Fibroblast of lung (primary cell): ENCODE measurements at regions not wholly inside any gene's neighbourhood (a gene's known extent, or its start where the extent isn't known, plus 50 kb on each side); places are given as distances from the start of the nearest gene placed in this dataset.

Experiments used
- DNase-seq, 2 donors: peaks; one replicate each; pipeline versions ENCODE4 v3.0.0 to v3.0.0-alpha.2; 2010; ENCODE audit warnings: low read depth in 2 of 2
- H2AFZ ChIP-seq: 2 replicates; pipeline ENCODE4 v1.5.1; 2012; ENCODE audit warnings: low read length, control low read depth, inconsistent platforms
- H3K27ac ChIP-seq: 2 replicates; pipeline ENCODE4 v1.5.1; 2011; ENCODE audit warnings: low read length, control low read depth; ENCODE audit not compliant: insufficient read depth
- H3K27me3 ChIP-seq: 2 replicates; pipeline ENCODE4 v1.5.1; 2011; ENCODE audit warnings: mild to moderate bottlenecking, low read length; ENCODE audit not compliant: control insufficient read depth, insufficient read depth
- H3K36me3 ChIP-seq: 2 replicates; pipeline ENCODE4 v1.5.1; 2011; ENCODE audit warnings: low read length; ENCODE audit not compliant: control insufficient read depth, insufficient read depth
- H3K4me1 ChIP-seq: 2 replicates; pipeline ENCODE4 v1.5.1; 2011; ENCODE audit warnings: low read length; ENCODE audit not compliant: control insufficient read depth, insufficient read depth; ENCODE audit errors: extremely low read depth
- H3K4me2 ChIP-seq: 2 replicates; pipeline ENCODE4 v1.5.1; 2011; ENCODE audit warnings: low read length, control low read depth; ENCODE audit not compliant: insufficient read depth; ENCODE audit errors: extremely low read depth
- H3K4me3 ChIP-seq, 4 experiments: fragments of 200-600 bp in 1 of 4; sonication (generic) in 1 of 4; replicated peaks in 1 of 4; 2 replicates each; pipeline ENCODE4 v1.5.1; 2011 to 2016; ENCODE audit warnings: low read length in 4 of 4, low read depth in 3 of 4, mild to moderate bottlenecking in 3 of 4, control low read depth in 2 of 4, inconsistent platforms in 1 of 4, mixed read lengths in 1 of 4; ENCODE audit not compliant: insufficient read depth in 1 of 4; ENCODE audit errors: control extremely low read depth in 1 of 4
- H3K79me2 ChIP-seq: 2 replicates; pipeline ENCODE4 v1.5.1; 2012; ENCODE audit warnings: mild to moderate bottlenecking, low read length, inconsistent platforms; ENCODE audit not compliant: control insufficient read depth, insufficient read depth
- H3K9ac ChIP-seq: 2 replicates; pipeline ENCODE4 v1.5.1; 2011; ENCODE audit warnings: mild to moderate bottlenecking, low read length, control low read depth; ENCODE audit not compliant: insufficient read depth
- H3K9me3 ChIP-seq: 2 replicates; pipeline ENCODE4 v1.5.1; 2012; ENCODE audit warnings: low read depth, low read length; ENCODE audit not compliant: control insufficient read depth, insufficient read depth
- H4K20me1 ChIP-seq: 2 replicates; pipeline ENCODE4 v1.5.1; 2011; ENCODE audit warnings: low read length; ENCODE audit not compliant: control insufficient read depth, insufficient read depth; ENCODE audit errors: extremely low read depth
- EZH2 ChIP-seq: IDR thresholded peaks from 2 replicates; pipeline ENCODE4 v1.5.1; 2012; ENCODE audit warnings: low read length, control low read depth, mild to moderate bottlenecking; ENCODE audit errors: missing control alignments
- TF ChIP-seq, protein P1 (sequence below), 2 donors: IDR thresholded peaks in 1 of 2; conservative IDR thresholded peaks in 1 of 2; 1 replicate in 1 of 2; 2 replicates in 1 of 2; pipeline ENCODE4 v1.5.1; 2011 to 2012; ENCODE audit warnings: low read length in 2 of 2, control low read depth in 1 of 2, inconsistent platforms in 1 of 2, low read depth in 1 of 2, mild to moderate bottlenecking in 1 of 2

GRCh38 chr20:11350126-11351005, 567.3 kb upstream of the BTBD3 start:
- no peaks in the 10 kb centered on the region for H3K27me3 ChIP-seq
- H3K9me3 ChIP-seq = no peaks in the 10 kb centered on the region
- H3K9ac ChIP-seq = no peak overlapping the region
- TF ChIP-seq EZH2 = no peak
- TF ChIP-seq, protein P1, sequence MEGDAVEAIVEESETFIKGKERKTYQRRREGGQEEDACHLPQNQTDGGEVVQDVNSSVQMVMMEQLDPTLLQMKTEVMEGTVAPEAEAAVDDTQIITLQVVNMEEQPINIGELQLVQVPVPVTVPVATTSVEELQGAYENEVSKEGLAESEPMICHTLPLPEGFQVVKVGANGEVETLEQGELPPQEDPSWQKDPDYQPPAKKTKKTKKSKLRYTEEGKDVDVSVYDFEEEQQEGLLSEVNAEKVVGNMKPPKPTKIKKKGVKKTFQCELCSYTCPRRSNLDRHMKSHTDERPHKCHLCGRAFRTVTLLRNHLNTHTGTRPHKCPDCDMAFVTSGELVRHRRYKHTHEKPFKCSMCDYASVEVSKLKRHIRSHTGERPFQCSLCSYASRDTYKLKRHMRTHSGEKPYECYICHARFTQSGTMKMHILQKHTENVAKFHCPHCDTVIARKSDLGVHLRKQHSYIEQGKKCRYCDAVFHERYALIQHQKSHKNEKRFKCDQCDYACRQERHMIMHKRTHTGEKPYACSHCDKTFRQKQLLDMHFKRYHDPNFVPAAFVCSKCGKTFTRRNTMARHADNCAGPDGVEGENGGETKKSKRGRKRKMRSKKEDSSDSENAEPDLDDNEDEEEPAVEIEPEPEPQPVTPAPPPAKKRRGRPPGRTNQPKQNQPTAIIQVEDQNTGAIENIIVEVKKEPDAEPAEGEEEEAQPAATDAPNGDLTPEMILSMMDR (conservative IDR thresholded peaks at IDR 0.05 in 1 of 2, IDR thresholded peaks at IDR 0.05 in 1 of 2; ENCODE audit: low read depth in 1 of 2, low read length in 2 of 2) = peak in 1 of 2 donors; percentile 16
- H2AFZ ChIP-seq = no peak overlapping the region
- H3K4me3 ChIP-seq = no peak overlapping the region
- H3K4me1 ChIP-seq = no peaks in the 10 kb centered on the region
- H3K27ac ChIP-seq = no peak overlapping the region
- H3K4me2 ChIP-seq = no peak overlapping the region
- H4K20me1 ChIP-seq = no peaks in the 10 kb centered on the region
- peak; percentile 50 to 87 for DNase-seq
- no peaks in the 10 kb centered on the region for H3K79me2 ChIP-seq
- no peaks in the 10 kb centered on the region for H3K36me3 ChIP-seq

DNA sequence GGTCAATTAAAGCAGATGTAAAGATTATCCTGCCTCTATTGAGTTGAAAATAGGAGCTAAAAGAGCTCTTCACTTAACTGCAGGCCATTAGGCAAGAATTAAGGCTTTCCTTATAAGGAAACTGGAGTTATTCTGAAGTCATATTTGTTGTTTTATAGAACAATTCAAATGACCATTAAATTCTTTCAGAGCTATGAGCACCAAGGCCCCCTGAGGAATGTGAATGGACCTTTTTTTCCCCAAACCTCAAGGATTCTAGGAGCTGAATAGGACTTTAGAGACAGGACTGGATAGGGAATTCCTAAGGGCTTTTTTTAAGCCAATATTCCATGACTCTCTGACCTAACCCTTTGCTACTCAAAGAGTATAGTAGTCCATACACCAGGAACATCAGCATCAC, 565.7 kb upstream of the BTBD3 start:
- no peaks in the 10 kb centered on the region for H3K9me3 ChIP-seq
- no peaks in the 10 kb centered on the region for H3K27me3 ChIP-seq
- no peak overlapping the region for H3K27ac ChIP-seq
- H3K4me2 ChIP-seq = no peak overlapping the region
- H3K4me1 ChIP-seq = no peaks in the 10 kb centered on the region
- H2AFZ ChIP-seq = no peak overlapping the region
- no peaks in the 10 kb centered on the region for H3K79me2 ChIP-seq
- no peaks in the 10 kb centered on the region for H4K20me1 ChIP-seq
- no peaks in the 10 kb centered on the region for H3K36me3 ChIP-seq
- H3K9ac ChIP-seq = no peak overlapping the region
- no peak overlapping the region for H3K4me3 ChIP-seq
- TF ChIP-seq EZH2 = no peak
- TF ChIP-seq, protein P1 (conservative IDR thresholded peaks at IDR 0.05 in 1 of 2, IDR thresholded peaks at IDR 0.05 in 1 of 2; ENCODE audit: low read depth in 1 of 2, low read length in 2 of 2) = no peak
- no peak for DNase-seq

DNA sequence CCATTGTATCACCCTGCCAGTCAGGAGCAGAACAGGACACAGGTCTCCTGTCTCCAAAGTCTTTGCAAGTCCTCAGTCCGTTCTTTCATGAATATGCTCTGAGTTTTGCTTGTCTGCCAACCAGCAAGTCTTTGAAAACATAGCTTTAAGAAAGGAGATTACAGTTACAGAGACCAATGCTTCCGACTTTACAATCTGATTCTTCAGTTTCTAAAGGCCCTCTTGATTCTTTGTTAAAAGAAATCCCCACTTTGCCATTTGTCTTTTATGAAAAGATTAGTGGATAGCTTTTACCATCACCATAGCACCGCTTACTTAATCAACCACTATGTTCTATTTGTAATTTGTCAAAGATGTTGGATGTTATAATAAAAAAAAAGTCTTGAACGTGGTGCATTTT, 562.8 kb upstream of the BTBD3 start:
- H3K27ac ChIP-seq = no peak overlapping the region
- DNase-seq = no peak
- H3K36me3 ChIP-seq = no peaks in the 10 kb centered on the region
- H4K20me1 ChIP-seq = no peaks in the 10 kb centered on the region
- no peak overlapping the region for H3K4me3 ChIP-seq
- H3K9me3 ChIP-seq = no peaks in the 10 kb centered on the region
- H3K9ac ChIP-seq = no peak overlapping the region
- no peaks in the 10 kb centered on the region for H3K79me2 ChIP-seq
- no peaks in the 10 kb centered on the region for H3K4me1 ChIP-seq
- no peaks in the 10 kb centered on the region for H3K27me3 ChIP-seq
- TF ChIP-seq, protein P1 (conservative IDR thresholded peaks at IDR 0.05 in 1 of 2, IDR thresholded peaks at IDR 0.05 in 1 of 2; ENCODE audit: low read depth in 1 of 2, low read length in 2 of 2) = no peak
- no peak for TF ChIP-seq EZH2
- no peak overlapping the region for H2AFZ ChIP-seq
- no peak overlapping the region for H3K4me2 ChIP-seq
